ENCODE measurements at regions not wholly inside any gene's neighbourhood (a gene's known extent, or its start where the extent isn't known, plus 50 kb on each side); places are given as distances from the start of the nearest gene placed in this dataset.

- Histone ChIP-seq H3K9me3 (no peaks in the 10 kb centered on the region), H3K4me1 (peaks cover 9% of the 10 kb centered on the region; the same call in 1 of the 3 replicates), H3K4me3 (no peak overlapping the region), H3K27ac (no peak overlapping the region), H3K4me2 (no peak overlapping the region)
- FAIRE-seq (no peak), DNase-seq (ENCODE audit: low read depth in 1 of 2, low spot score in 1 of 2) (no peak), ATAC-seq (no peak)
- 80% methylated on average over 16 of the region's 16 CpGs for WGBS (ENCODE audit: missing lambda C conversion rate)
- POLR2A ChIA-PET = no interaction called here
- TF ChIP-seq POLR2AphosphoS2 (conservative IDR thresholded peaks at IDR 0.05; ENCODE audit: low read length) (no peak), EHMT2 (IDR thresholded peaks at IDR 0.05; ENCODE audit: low read depth) (no peak), FOSL2 (IDR thresholded peaks at IDR 0.05) (no peak), FOSL2 (CRISPR knock-in tag; IDR thresholded peaks at IDR 0.05) (no peak), RCOR1 (IDR thresholded peaks at IDR 0.05; ENCODE audit: low read depth, low read length) (no peak), NR3C1 (IDR thresholded peaks at IDR 0.05) (no peak), KDM1A (IDR thresholded peaks at IDR 0.05; ENCODE audit: low read depth) (no peak), SREBF2 (IDR thresholded peaks at IDR 0.05) (no peak), NFE2L2 (conservative IDR thresholded peaks at IDR 0.05; ENCODE audit: low read length) (no peak)
- CTCF ChIA-PET = interaction anchor here (1.5 kb wide), 1 partner anchor 28 kb away, joined by 3 read pairs; no protein-coding TSS in a partner anchor
Measured at GRCh38 chr12:94791933-94792332, 141.6 kb upstream of the TMCC3 start.

- H3K4me1 ChIP-seq = peaks cover 8% of the 10 kb centered on the region; the same call in 1 of the 3 replicates
- ATAC-seq (no peak), DNase-seq (ENCODE audit: low read depth in 1 of 2, low spot score in 1 of 2) (no peak), FAIRE-seq (no peak)
- H3K4me3 ChIP-seq = no peak overlapping the region
- H3K9me3 ChIP-seq = no peaks in the 10 kb centered on the region
- POLR2A ChIA-PET = no interaction called here
- H3K27ac ChIP-seq = no peak overlapping the region
- H3K4me2 ChIP-seq = no peak overlapping the region
- TF ChIP-seq BCL3 (IDR thresholded peaks at IDR 0.05) (no peak), JUNB (IDR thresholded peaks at IDR 0.05) (no peak), HES2 (IDR thresholded peaks at IDR 0.05) (no peak), NR3C1 (IDR thresholded peaks at IDR 0.05) (no peak), SMC3 (IDR thresholded peaks at IDR 0.05) (no peak), HDAC2 (IDR thresholded peaks at IDR 0.05) (no peak), USF2 (IDR thresholded peaks at IDR 0.05) (no peak), POLR2AphosphoS2 (conservative IDR thresholded peaks at IDR 0.05; ENCODE audit: low read length) (no peak), BHLHE40 (IDR thresholded peaks at IDR 0.05; ENCODE audit: low read depth, low read length) (no peak), HOXB5 (CRISPR knock-in tag; IDR thresholded peaks at IDR 0.05) (no peak)
- 32% methylated on average over 3 of the region's 3 CpGs for WGBS (ENCODE audit: missing lambda C conversion rate)
- CTCF ChIA-PET = interaction anchor here (0.9 kb wide), 1 partner anchor 245 kb away, joined by 3 read pairs; no protein-coding TSS in a partner anchor
Measured at GRCh38 chr12:94790825-94791224, 140.5 kb upstream of the TMCC3 start.

- no peaks in the 10 kb centered on the region for H3K9me3 ChIP-seq
- H3K4me3 ChIP-seq = no peak overlapping the region
- DNase-seq (ENCODE audit: low read depth in 1 of 2, low spot score in 1 of 2) = no peak
- no peak overlapping the region for H3K4me2 ChIP-seq
- ATAC-seq = no peak
- ChIA-PET CTCF (interaction anchor here (0.9 to 2.8 kb wide), 2 partner anchors 27 to 245 kb away, joined by 3 to 9 read pairs; no protein-coding TSS in a partner anchor), POLR2A (no interaction called here)
- no peak for FAIRE-seq
- H3K27ac ChIP-seq = no peak overlapping the region
- H3K4me1 ChIP-seq = peaks cover 4% of the 10 kb centered on the region; the same call in 1 of the 3 replicates
- no peak for TF ChIP-seq PHF8 (IDR thresholded peaks at IDR 0.05; ENCODE audit: borderline replicate concordance, low read depth)
- WGBS (ENCODE audit: missing lambda C conversion rate) = 7% methylated on average over 3 of the region's 3 CpGs
Measured at GRCh38 chr12:94790370-94790769, 140.0 kb upstream of the TMCC3 start.

GRCh38 chr12:94789510-94790225, 139.3 kb upstream of the TMCC3 start:
- POLR2A ChIA-PET = no interaction called here
- Histone ChIP-seq H3K4me3 (no peak overlapping the region), H3K4me2 (no peak overlapping the region), H3K9me3 (no peaks in the 10 kb centered on the region), H3K27ac (no peak overlapping the region), H3K4me1 (no peaks in the 10 kb centered on the region)
- CTCF ChIA-PET = interaction anchor here (0.5 to 2.8 kb wide), 3 partner anchors 26 to 1283 kb away, joined by 3 to 9 read pairs (median 5); no protein-coding TSS in a partner anchor
- FAIRE-seq (no peak), DNase-seq (ENCODE audit: low read depth in 1 of 2, low spot score in 1 of 2) (no peak), ATAC-seq (no peak)
- 21% methylated on average over 3 of the region's 3 CpGs for WGBS (ENCODE audit: missing lambda C conversion rate)
- TF ChIP-seq CBX8 (IDR thresholded peaks at IDR 0.05) (no peak), EP300 (IDR thresholded peaks at IDR 0.05) (no peak), RNF2 (IDR thresholded peaks at IDR 0.05; ENCODE audit: borderline replicate concordance, low read depth) (no peak), ELK1 (IDR thresholded peaks at IDR 0.05; ENCODE audit: low read depth, low read length) (no peak), NFE2L2 (conservative IDR thresholded peaks at IDR 0.05; ENCODE audit: low read length) (no peak), JUN (IDR thresholded peaks at IDR 0.05) (no peak), ATOH8 (CRISPR knock-in tag; IDR thresholded peaks at IDR 0.05; ENCODE audit: low read depth) (no peak), TP53 (CRISPR knock-in tag; IDR thresholded peaks at IDR 0.05) (no peak), MYC (IDR thresholded peaks at IDR 0.05; ENCODE audit: borderline replicate concordance, low read length) (no peak), POLR2AphosphoS2 (conservative IDR thresholded peaks at IDR 0.05; ENCODE audit: low read length) (no peak), ZSCAN20 (CRISPR knock-in tag; IDR thresholded peaks at IDR 0.05) (no peak), HDAC2 (IDR thresholded peaks at IDR 0.05) (no peak), EHMT2 (IDR thresholded peaks at IDR 0.05; ENCODE audit: low read depth) (no peak), MAZ (IDR thresholded peaks at IDR 0.05; ENCODE audit: borderline replicate concordance, low read depth, low read length) (no peak), KDM1A (IDR thresholded peaks at IDR 0.05; ENCODE audit: low read depth) (no peak)
